GM12878 (cell line): ENCODE measurements at regions not wholly inside any gene's neighbourhood (a gene's known extent, or its start where the extent isn't known, plus 50 kb on each side); places are given as distances from the start of the nearest gene placed in this dataset.
"Not testable (repeated sequence)": the region's sequence is repeated elsewhere in the genome, so short reads cannot be mapped to it uniquely, and the experiment has no call there.

Experiments used
- ATAC-seq: fragments of 200-7000 bp; cut with Tn5 transposase; 3 replicates; pipeline ENCODE4 v1.9.1; 2020; ENCODE audit warnings: mild to moderate bottlenecking, moderate library complexity
- BruUV-seq: library from RNA; stranded (reverse); fragments of 400-500 nt; replicated peaks from 2 replicates; lab custom pipeline; 2021; lab: Mats Ljungman, UMichigan
- CTCF ChIA-PET: fragments of 300-600 bp; sonication (Branson Sonifier 250); formaldehyde crosslinking; extraction: SDS; loops from one replicate; lab custom pipeline; 2021; ENCODE audit warnings: inconsistent platforms; lab: Yijun Ruan, JAX
- POLR2A ChIA-PET: fragments of 350-600 bp; formaldehyde crosslinking; extraction: SDS; loops from one replicate; lab custom pipeline; 2021; ENCODE audit warnings: inconsistent platforms; lab: Charles Lee
- RAD21 ChIA-PET: fragments of 300-600 bp; sonication (Branson Sonifier 250); formaldehyde crosslinking; loops from one replicate; lab custom pipeline; 2023; ENCODE audit warnings: antibody characterized with exemption; ENCODE audit not compliant: unreplicated experiment; lab: Charles Lee
- SMC1A ChIA-PET: fragments of 300-600 bp; sonication (Branson Sonifier 250); formaldehyde crosslinking; loops from one replicate; lab custom pipeline; 2023; ENCODE audit not compliant: unreplicated experiment, uncharacterized antibody; lab: Charles Lee
- DNase-seq: peaks from one replicate; pipeline ENCODE4 v3.0.0-alpha.2; 2011; ENCODE audit warnings: low read depth, low spot score
- FAIRE-seq: peaks from 3 replicates; lab custom pipeline; 2011; peaks lifted over from hg19 to GRCh38; lab: Jason Lieb, UNC
- H2AFZ ChIP-seq: 2 replicates; pipeline ENCODE4 v1.6.0; 2011; ENCODE audit warnings: low read depth, low read length, control low read depth; ENCODE audit not compliant: control insufficient read depth
- H3K27ac ChIP-seq: 2 replicates; pipeline ENCODE4 v1.5.1; 2011; ENCODE audit warnings: control low read depth; ENCODE audit not compliant: control insufficient read depth, insufficient read depth
- H3K27me3 ChIP-seq, 2 experiments: replicated peaks in 1 of 2; 2 replicates each; pipeline versions ENCODE4 v1.6.0 to v1.6.1; 2011; ENCODE audit warnings: low read length in 1 of 2; ENCODE audit not compliant: control insufficient read depth in 2 of 2, insufficient read depth in 2 of 2
- H3K36me3 ChIP-seq, 2 experiments: 2 replicates each; pipeline ENCODE4 v1.5.1; 2011; ENCODE audit warnings: low read length in 1 of 2; ENCODE audit not compliant: control insufficient read depth in 2 of 2, insufficient read depth in 2 of 2
- H3K4me1 ChIP-seq: 2 replicates; pipeline ENCODE4 v1.6.1; 2011; ENCODE audit warnings: mild to moderate bottlenecking, low read length, moderate library complexity, mixed read lengths; ENCODE audit not compliant: control insufficient read depth, insufficient read depth
- H3K4me2 ChIP-seq: 2 replicates; pipeline ENCODE4 v1.6.0; 2011; ENCODE audit warnings: control low read depth; ENCODE audit not compliant: control insufficient read depth, insufficient read depth
- H3K4me3 ChIP-seq: fragments of 200-600 bp; sonication (generic); 2 replicates; pipeline ENCODE4 v1.5.1; 2016
- H3K79me2 ChIP-seq: 2 replicates; pipeline ENCODE4 v1.6.0; 2011; ENCODE audit warnings: low read length; ENCODE audit not compliant: control insufficient read depth, insufficient read depth
- H3K9ac ChIP-seq: 2 replicates; pipeline ENCODE4 v1.8.0; 2011; ENCODE audit warnings: low read length, control low read depth, mixed read lengths; ENCODE audit not compliant: control insufficient read depth, insufficient read depth
- H3K9me3 ChIP-seq: replicated peaks from 3 replicates; pipeline ENCODE4 v1.5.1; 2011; ENCODE audit warnings: mild to moderate bottlenecking, low read length; ENCODE audit not compliant: control insufficient read depth, insufficient read depth
- H4K20me1 ChIP-seq: 2 replicates; pipeline ENCODE4 v1.6.0; 2011; ENCODE audit not compliant: control insufficient read depth, insufficient read depth
- CBX3 ChIP-seq: fragments of 200-600 bp; sonication (generic); IDR thresholded peaks from 2 replicates; pipeline ENCODE4 v1.6.1; 2016; ENCODE audit warnings: low read depth, borderline replicate concordance
- CBX5 ChIP-seq: sonication (generic); IDR thresholded peaks from 2 replicates; pipeline ENCODE4 v1.6.1; 2016; ENCODE audit warnings: low read depth, moderate library complexity, mild to moderate bottlenecking, inconsistent platforms
- EED ChIP-seq: sonication (generic); IDR thresholded peaks from 2 replicates; pipeline ENCODE4 v1.6.1; 2016; ENCODE audit warnings: antibody characterized with exemption, low read depth
- FOXM1 ChIP-seq: IDR thresholded peaks from 2 replicates; pipeline ENCODE4 v1.6.1; 2012; ENCODE audit warnings: low read depth, mild to moderate bottlenecking, inconsistent platforms, low read length, moderate library complexity
- KAT2A ChIP-seq: conservative IDR thresholded peaks from 2 replicates; pipeline ENCODE4 v1.6.1; 2011; ENCODE audit warnings: low read depth, low read length; ENCODE audit not compliant: control insufficient read depth
- MXI1 ChIP-seq: fragments of 150-350 bp; IDR thresholded peaks from 2 replicates; pipeline ENCODE4 v1.6.1; 2011; ENCODE audit warnings: low read depth, mild to moderate bottlenecking, inconsistent platforms, low read length, improper control_type of control experiment
- NR2F1 ChIP-seq: fragments of 450-650 bp; conservative IDR thresholded peaks from 2 replicates; pipeline ENCODE4 v1.6.1; 2017; ENCODE audit warnings: mild to moderate bottlenecking
- PAX8 ChIP-seq: fragments of 450-650 bp; IDR thresholded peaks from 2 replicates; pipeline ENCODE4 v1.6.1; 2017; ENCODE audit warnings: mild to moderate bottlenecking, moderate library complexity
- RBBP5 ChIP-seq: fragments of 200-600 bp; sonication (generic); conservative IDR thresholded peaks from 2 replicates; pipeline ENCODE4 v1.6.1; 2016
- SIN3A ChIP-seq: IDR thresholded peaks from 2 replicates; pipeline ENCODE4 v1.6.1; 2012; ENCODE audit warnings: low read depth, low read length, improper control_type of control experiment
- SMC3 ChIP-seq: IDR thresholded peaks from 2 replicates; pipeline ENCODE4 v1.6.1; 2011; ENCODE audit warnings: low read length, improper control_type of control experiment, borderline replicate concordance
- SP1 ChIP-seq: IDR thresholded peaks from one replicate; pipeline ENCODE4 v1.6.1; 2011; ENCODE audit warnings: low read depth, low read length
- SREBF2 ChIP-seq: IDR thresholded peaks from 2 replicates; pipeline ENCODE4 v1.6.1; 2012; ENCODE audit warnings: mild to moderate bottlenecking, low read length
- ZNF274 ChIP-seq: IDR thresholded peaks from one replicate; pipeline ENCODE4 v1.8.0; 2011; ENCODE audit not compliant: insufficient read length, insufficient read depth
- ZZZ3 ChIP-seq: IDR thresholded peaks from 2 replicates; pipeline ENCODE4 v1.6.1; 2011; ENCODE audit warnings: low read depth; ENCODE audit not compliant: control insufficient read depth, insufficient read length
- whole genome bisulfite sequencing: methylation state at CpG from one replicate; pipeline ENCODE4 v1.1.6; 2016; ENCODE audit warnings: low lambda C conversion rate; ENCODE audit not compliant: insufficient replicate concordance, insufficient coverage; ENCODE audit errors: missing lambda C conversion rate; 5-methylcytosine and 5-hydroxymethylcytosine counted together
- in situ Hi-C: fragments of 300-500 bp; cut with MboI; formaldehyde crosslinking; loops from 9 replicates; pipeline ENCODE4 v1.14.3; 2018; ENCODE audit warnings: mixed read lengths
- intact Hi-C: fragments of 100-400 bp; cut with micrococcal nuclease; formaldehyde crosslinking; loops from one replicate; pipeline ENCODE4 v1.14.2; 2022; ENCODE audit not compliant: unreplicated experiment
- TF ChIP-seq, protein P1 (sequence below): IDR thresholded peaks from 2 replicates; pipeline ENCODE4 v1.6.1; 2012; ENCODE audit warnings: low read depth, low read length, improper control_type of control experiment
- TF ChIP-seq, protein P2 (sequence below): fragments of 450-650 bp; formaldehyde crosslinking; IDR thresholded peaks from 2 replicates; pipeline ENCODE4 v1.4.0; 2020; ENCODE audit warnings: mild to moderate bottlenecking, moderate library complexity

DNA sequence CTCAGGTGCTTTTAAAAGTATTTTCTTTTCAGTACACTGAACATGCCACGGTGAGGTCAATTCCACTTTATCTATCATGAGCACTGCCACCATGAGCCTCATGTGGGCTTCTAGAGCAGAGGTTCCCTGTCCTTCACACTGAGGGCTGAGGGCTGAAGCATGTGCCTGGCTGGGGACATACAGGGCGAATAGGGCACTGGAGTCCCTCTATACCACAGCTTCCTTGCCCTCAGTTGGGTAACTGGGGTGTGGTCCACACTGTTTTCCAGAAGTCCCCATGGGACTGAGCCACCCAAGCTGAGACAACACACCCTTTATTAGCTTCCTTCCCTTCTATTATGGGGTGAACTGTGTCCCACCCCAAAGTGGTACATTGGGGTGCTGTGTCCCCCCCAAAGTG is 172.2 kb upstream of the ID2 start:
- no TSS peak for BruUV-seq
- CTCF ChIA-PET = interaction anchor here (0.6 kb wide), 1 partner anchor 36 kb away, joined by 4 read pairs; no protein-coding TSS in a partner anchor
- peaks cover 27% of the 10 kb centered on the region for H3K9me3 ChIP-seq

DNA sequence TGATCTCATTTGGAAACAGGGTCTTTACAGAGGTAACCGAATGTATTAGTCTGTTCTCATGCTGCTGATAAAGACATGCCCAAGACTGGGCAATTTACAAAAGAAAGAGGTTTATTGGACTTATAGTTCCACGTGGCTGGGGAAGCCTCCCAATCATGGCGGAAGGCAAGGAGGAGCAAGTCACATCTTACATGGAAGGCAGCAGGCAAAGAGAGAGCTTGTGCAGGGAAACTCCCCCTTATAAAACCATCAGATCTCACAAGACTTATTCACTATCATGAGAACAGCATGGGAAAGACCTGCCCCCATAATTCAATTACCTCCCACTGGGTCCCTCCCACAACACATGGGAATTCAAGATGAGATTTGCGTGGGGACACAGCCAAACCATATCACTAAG is 171.8 kb upstream of the ID2 start:
- H4K20me1 ChIP-seq, ATAC-seq, H3K79me2 ChIP-seq, in situ Hi-C loops, H2AFZ ChIP-seq, H3K27ac ChIP-seq, DNase-seq, H3K4me3 ChIP-seq, H3K27me3 ChIP-seq, FAIRE-seq, BruUV-seq, H3K9ac ChIP-seq, H3K36me3 ChIP-seq, H3K4me2 ChIP-seq: not testable (repeated sequence)
- peaks cover 27% of the 10 kb centered on the region for H3K9me3 ChIP-seq
- POLR2A ChIA-PET = interaction anchor here (0.6 to 1.3 kb wide), 3 partner anchors 22 to 67 kb away, joined by 3 read pairs; no protein-coding TSS in a partner anchor
- SMC1A ChIA-PET = interaction anchor here (0.9 to 6.0 kb wide), 7 partner anchors 12 to 101 kb away, joined by 3 to 79 read pairs (median 7); no protein-coding TSS in a partner anchor
- intact Hi-C loops = loop anchor here (10.0 kb wide), 2 partner anchors 785 to 1075 kb away; no protein-coding TSS in a partner anchor
- H3K4me1 ChIP-seq = peaks cover 21% of the 10 kb centered on the region
- 57% methylated on average over 4 of the region's 4 CpGs for WGBS
- RAD21 ChIA-PET = interaction anchor here (1.8 to 2.6 kb wide), 2 partner anchors 22 to 25 kb away, joined by 6 to 17 read pairs; no protein-coding TSS in a partner anchor
- CTCF ChIA-PET = interaction anchor here (1.2 kb wide), 1 partner anchor 15 kb away, joined by 6 read pairs; no protein-coding TSS in a partner anchor

More for the DNA sequence above, 172.2 kb upstream of the ID2 start:
- RAD21 ChIA-PET = no interaction called here
- 25% methylated on average over 2 of the region's 2 CpGs for WGBS
- intact Hi-C loops = loop anchor here (10.0 kb wide), 2 partner anchors 785 to 1075 kb away; no protein-coding TSS in a partner anchor
- SMC1A ChIA-PET = interaction anchor here (0.9 kb wide), 1 partner anchor 12 kb away, joined by 3 read pairs; no protein-coding TSS in a partner anchor
- TF ChIP-seq CBX3 (no peak), ZZZ3 (no peak), SIN3A (no peak), SREBF2 (no peak), NR2F1 (no peak), MXI1 (no peak), FOXM1 (no peak), RBBP5 (no peak), SMC3 (no peak), ZNF274 (no peak), EED (no peak), PAX8 (no peak), KAT2A (no peak), CBX5 (no peak), SP1 (no peak)
- TF ChIP-seq, protein P1, sequence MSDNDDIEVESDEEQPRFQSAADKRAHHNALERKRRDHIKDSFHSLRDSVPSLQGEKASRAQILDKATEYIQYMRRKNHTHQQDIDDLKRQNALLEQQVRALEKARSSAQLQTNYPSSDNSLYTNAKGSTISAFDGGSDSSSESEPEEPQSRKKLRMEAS = no peak
- TF ChIP-seq, protein P2, sequence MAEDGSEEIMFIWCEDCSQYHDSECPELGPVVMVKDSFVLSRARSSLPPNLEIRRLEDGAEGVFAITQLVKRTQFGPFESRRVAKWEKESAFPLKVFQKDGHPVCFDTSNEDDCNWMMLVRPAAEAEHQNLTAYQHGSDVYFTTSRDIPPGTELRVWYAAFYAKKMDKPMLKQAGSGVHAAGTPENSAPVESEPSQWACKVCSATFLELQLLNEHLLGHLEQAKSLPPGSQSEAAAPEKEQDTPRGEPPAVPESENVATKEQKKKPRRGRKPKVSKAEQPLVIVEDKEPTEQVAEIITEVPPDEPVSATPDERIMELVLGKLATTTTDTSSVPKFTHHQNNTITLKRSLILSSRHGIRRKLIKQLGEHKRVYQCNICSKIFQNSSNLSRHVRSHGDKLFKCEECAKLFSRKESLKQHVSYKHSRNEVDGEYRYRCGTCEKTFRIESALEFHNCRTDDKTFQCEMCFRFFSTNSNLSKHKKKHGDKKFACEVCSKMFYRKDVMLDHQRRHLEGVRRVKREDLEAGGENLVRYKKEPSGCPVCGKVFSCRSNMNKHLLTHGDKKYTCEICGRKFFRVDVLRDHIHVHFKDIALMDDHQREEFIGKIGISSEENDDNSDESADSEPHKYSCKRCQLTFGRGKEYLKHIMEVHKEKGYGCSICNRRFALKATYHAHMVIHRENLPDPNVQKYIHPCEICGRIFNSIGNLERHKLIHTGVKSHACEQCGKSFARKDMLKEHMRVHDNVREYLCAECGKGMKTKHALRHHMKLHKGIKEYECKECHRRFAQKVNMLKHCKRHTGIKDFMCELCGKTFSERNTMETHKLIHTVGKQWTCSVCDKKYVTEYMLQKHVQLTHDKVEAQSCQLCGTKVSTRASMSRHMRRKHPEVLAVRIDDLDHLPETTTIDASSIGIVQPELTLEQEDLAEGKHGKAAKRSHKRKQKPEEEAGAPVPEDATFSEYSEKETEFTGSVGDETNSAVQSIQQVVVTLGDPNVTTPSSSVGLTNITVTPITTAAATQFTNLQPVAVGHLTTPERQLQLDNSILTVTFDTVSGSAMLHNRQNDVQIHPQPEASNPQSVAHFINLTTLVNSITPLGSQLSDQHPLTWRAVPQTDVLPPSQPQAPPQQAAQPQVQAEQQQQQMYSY (CRISPR knock-in tag) = no peak
- H3K27me3 ChIP-seq = no peaks in the 10 kb centered on the region
- no peak for DNase-seq
- in situ Hi-C loops = no loop called here
- no peak for FAIRE-seq
- no peak for ATAC-seq
- POLR2A ChIA-PET = interaction anchor here (0.9 to 1.1 kb wide), 2 partner anchors 13 to 21 kb away, joined by 3 to 4 read pairs; no protein-coding TSS in a partner anchor
- no peak overlapping the region for H3K27ac ChIP-seq
- H3K4me2 ChIP-seq = no peak overlapping the region
- no peak overlapping the region for H2AFZ ChIP-seq
- peaks cover 17% of the 10 kb centered on the region for H3K4me1 ChIP-seq
- no peaks in the 10 kb centered on the region for H4K20me1 ChIP-seq
- H3K36me3 ChIP-seq = no peaks in the 10 kb centered on the region
- H3K9ac ChIP-seq = no peak overlapping the region
- H3K4me3 ChIP-seq = no peak overlapping the region
- no peaks in the 10 kb centered on the region for H3K79me2 ChIP-seq
